ENCODE measurements at regions not wholly inside any gene's neighbourhood (a gene's known extent, or its start where the extent isn't known, plus 50 kb on each side); places are given as distances from the start of the nearest gene placed in this dataset.

GRCh38 chr2:39498786-39499185, 61.7 kb upstream of the MAP4K3 start:
- TF ChIP-seq CTCF (IDR thresholded peaks at IDR 0.05) (no peak), POLR2A (IDR thresholded peaks at IDR 0.05) (no peak)
